B cell (primary cell): ENCODE measurements at regions not wholly inside any gene's neighbourhood (a gene's known extent, or its start where the extent isn't known, plus 50 kb on each side); places are given as distances from the start of the nearest gene placed in this dataset.

Source experiments
- CTCF ChIP-seq: fragments of 200-600 bp; IDR thresholded peaks from one replicate; pipeline ENCODE4 v1.8.0; 2022; ENCODE audit warnings: antibody characterized with exemption, mild to moderate bottlenecking
- EZH2 ChIP-seq: IDR thresholded peaks from 2 replicates; pipeline ENCODE4 v1.6.1; 2012; ENCODE audit warnings: borderline replicate concordance, low read depth, mild to moderate bottlenecking, moderate library complexity, low read length; ENCODE audit not compliant: insufficient read depth, poor library complexity, severe bottlenecking

GRCh38 chr4:122219356-122219755 lies 67.2 kb downstream of the BLTP1 start:
- TF ChIP-seq CTCF (no peak), EZH2 (no peak)
